ENCODE measurements at regions not wholly inside any gene's neighbourhood (a gene's known extent, or its start where the extent isn't known, plus 50 kb on each side); places are given as distances from the start of the nearest gene placed in this dataset.

DNA sequence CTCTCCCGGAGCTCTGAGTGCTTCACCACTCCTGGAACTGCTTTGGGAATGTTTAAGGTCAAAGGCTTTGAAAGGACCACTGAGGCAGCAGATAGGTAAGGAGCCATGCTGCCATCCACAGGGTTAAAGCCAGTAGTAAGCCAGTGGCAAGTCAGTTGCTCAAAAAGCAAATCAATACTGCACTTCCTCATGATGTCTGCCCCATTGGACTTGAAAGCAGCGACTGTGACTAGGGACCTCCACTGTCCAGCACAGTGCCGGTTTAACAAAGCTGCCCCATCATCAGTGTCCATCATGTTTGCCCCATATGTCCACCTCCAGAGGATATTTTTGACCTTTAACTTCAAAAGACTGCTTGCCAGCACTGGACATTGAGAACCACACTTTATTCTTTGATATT, 49.9 kb upstream of the FGF13 start:
- TF ChIP-seq, protein P1, sequence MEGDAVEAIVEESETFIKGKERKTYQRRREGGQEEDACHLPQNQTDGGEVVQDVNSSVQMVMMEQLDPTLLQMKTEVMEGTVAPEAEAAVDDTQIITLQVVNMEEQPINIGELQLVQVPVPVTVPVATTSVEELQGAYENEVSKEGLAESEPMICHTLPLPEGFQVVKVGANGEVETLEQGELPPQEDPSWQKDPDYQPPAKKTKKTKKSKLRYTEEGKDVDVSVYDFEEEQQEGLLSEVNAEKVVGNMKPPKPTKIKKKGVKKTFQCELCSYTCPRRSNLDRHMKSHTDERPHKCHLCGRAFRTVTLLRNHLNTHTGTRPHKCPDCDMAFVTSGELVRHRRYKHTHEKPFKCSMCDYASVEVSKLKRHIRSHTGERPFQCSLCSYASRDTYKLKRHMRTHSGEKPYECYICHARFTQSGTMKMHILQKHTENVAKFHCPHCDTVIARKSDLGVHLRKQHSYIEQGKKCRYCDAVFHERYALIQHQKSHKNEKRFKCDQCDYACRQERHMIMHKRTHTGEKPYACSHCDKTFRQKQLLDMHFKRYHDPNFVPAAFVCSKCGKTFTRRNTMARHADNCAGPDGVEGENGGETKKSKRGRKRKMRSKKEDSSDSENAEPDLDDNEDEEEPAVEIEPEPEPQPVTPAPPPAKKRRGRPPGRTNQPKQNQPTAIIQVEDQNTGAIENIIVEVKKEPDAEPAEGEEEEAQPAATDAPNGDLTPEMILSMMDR (conservative IDR thresholded peaks at IDR 0.05): no peak
- no peaks in the 10 kb centered on the region for H3K79me1 ChIP-seq (ENCODE audit: insufficient read depth, low read depth, low read length, poor library complexity, severe bottlenecking)
- no peak for DNase-seq
- H3K4ac ChIP-seq (ENCODE audit: low read depth, low read length): no peak overlapping the region
- H3K14ac ChIP-seq (ENCODE audit: insufficient read depth, low read length): no peak overlapping the region
- no peak overlapping the region for H3K18ac ChIP-seq (ENCODE audit: insufficient read length, low read depth, low read length)
- Mint-ChIP-seq H3K4me3 (no peak overlapping the region), H3K4me1 (peaks cover 0 to 4% of the 10 kb centered on the region in 2 experiments; a peak in 1 of 4 replicates), H3K9me3 (peaks cover 0 to 20% of the 10 kb centered on the region in 2 experiments; a peak in 2 of 5 replicates), H3K27ac (no peak overlapping the region), H3K36me3 (ENCODE audit: insufficient read depth in 1 of 3, low read depth in 3 of 3) (no peaks in the 10 kb centered on the region), H3K27me3 (ENCODE audit: low read depth) (no peaks in the 10 kb centered on the region)
- H2AK5ac ChIP-seq (ENCODE audit: insufficient read length, low read length): no peak overlapping the region
- no peak overlapping the region for H2BK120ac ChIP-seq (ENCODE audit: low read depth, low read length, poor library complexity, severe bottlenecking)
- no peak overlapping the region for H4K8ac ChIP-seq (replicated peaks; ENCODE audit: insufficient read length, low read depth, low read length)
- H3T11ph ChIP-seq (ENCODE audit: low read length): no peak overlapping the region
- H3K56ac ChIP-seq (ENCODE audit: insufficient read length, low read depth, low read length): no peak overlapping the region
- no peak overlapping the region for H3K4me2 ChIP-seq (ENCODE audit: insufficient read depth, insufficient read length, low read length)
- no peak overlapping the region for H2BK12ac ChIP-seq (ENCODE audit: insufficient read length, low read depth, low read length)
- no peak overlapping the region for H2BK5ac ChIP-seq (ENCODE audit: insufficient read length, low read length)
- no peaks in the 10 kb centered on the region for H3K79me2 ChIP-seq (ENCODE audit: insufficient read depth, low read length)
- H4K91ac ChIP-seq (ENCODE audit: insufficient read length, low read depth, low read length): no peak overlapping the region
- no peak overlapping the region for H3K9ac ChIP-seq (ENCODE audit: extremely low read depth, insufficient read length, low read length)
- H3K27me3 ChIP-seq (ENCODE audit: insufficient read depth, low read length): no peaks in the 10 kb centered on the region
- no peaks in the 10 kb centered on the region; the same call in 1 of the 2 replicates for H3K4me1 ChIP-seq (ENCODE audit: insufficient read depth, low read length)
- H3K9me3 ChIP-seq (ENCODE audit: control insufficient read depth, low read depth, low read length): no peaks in the 10 kb centered on the region
- H3K27ac ChIP-seq (ENCODE audit: insufficient read length, low read depth, low read length): no peak overlapping the region
- no peak overlapping the region for H2BK15ac ChIP-seq (ENCODE audit: low read depth, low read length)
- no peak overlapping the region for H2BK20ac ChIP-seq (ENCODE audit: low read depth, low read length, poor library complexity, severe bottlenecking)
- H3K23ac ChIP-seq (ENCODE audit: insufficient read length, low read depth, low read length): no peak overlapping the region
- H4K5ac ChIP-seq (ENCODE audit: insufficient read length, low read depth, low read length): no peak overlapping the region
- H3K23me2 ChIP-seq (ENCODE audit: insufficient read length, low read depth, low read length, poor library complexity, severe bottlenecking): no peaks in the 10 kb centered on the region
- no CpG with 5 or more reads among the region's 3 CpGs for WGBS (ENCODE audit: extremely low coverage, insufficient read length, low lambda C conversion rate)
- no peak overlapping the region for H2AFZ ChIP-seq (ENCODE audit: low read length)
- no peaks in the 10 kb centered on the region for H4K20me1 ChIP-seq (ENCODE audit: control insufficient read depth, insufficient read depth, insufficient read length)
